ENCODE measurements at regions not wholly inside any gene's neighbourhood (a gene's known extent, or its start where the extent isn't known, plus 50 kb on each side); places are given as distances from the start of the nearest gene placed in this dataset.

GRCh38 chr19:31175564-31176348 is 173.5 kb downstream of the TSHZ3 start:
- no peaks in the 10 kb centered on the region for H3K9me3 ChIP-seq
- no peak overlapping the region for H3K4me3 ChIP-seq
- no peaks in the 10 kb centered on the region for H3K27me3 ChIP-seq (ENCODE audit: low read depth)
- DNase-seq (ENCODE audit: low spot score in 2 of 2), result no peak
- no peaks in the 10 kb centered on the region for H3K4me1 ChIP-seq
- no peaks in the 10 kb centered on the region for H3K36me3 ChIP-seq (replicated peaks)
- in situ Hi-C loops (cut with MboI; ENCODE audit: low sequenced_read_pairs), result no loop called here

DNA sequence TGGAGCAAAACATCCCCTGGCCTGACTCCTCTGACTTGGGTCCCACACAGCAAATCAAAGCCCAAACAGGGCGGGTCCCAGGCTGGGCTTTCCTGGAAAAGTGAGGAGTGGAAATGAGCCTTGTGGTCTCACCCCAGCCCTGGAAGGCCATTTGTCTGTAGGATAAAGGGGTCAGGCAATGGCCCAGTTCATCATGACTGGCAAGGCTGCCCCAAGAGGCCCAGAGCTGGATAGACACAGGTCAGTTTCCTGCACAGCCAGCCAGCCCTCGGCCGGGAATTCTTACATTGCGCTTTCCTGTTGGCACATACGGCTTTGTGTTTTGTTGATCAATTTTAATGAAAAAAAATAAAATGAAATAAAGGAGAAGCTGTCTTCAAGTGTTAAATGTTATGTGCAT is 174.3 kb downstream of the TSHZ3 start:
- no peaks in the 10 kb centered on the region for H3K27me3 ChIP-seq (ENCODE audit: low read depth)
- in situ Hi-C loops (cut with MboI; ENCODE audit: low sequenced_read_pairs), result no loop called here

GRCh38 chr19:31173991-31174390 is 175.2 kb downstream of the TSHZ3 start:
- in situ Hi-C loops (cut with MboI; ENCODE audit: low sequenced_read_pairs), result no loop called here
- no peaks in the 10 kb centered on the region for H3K4me1 ChIP-seq
- H3K36me3 ChIP-seq (replicated peaks), result no peaks in the 10 kb centered on the region
- no peaks in the 10 kb centered on the region for H3K27me3 ChIP-seq (ENCODE audit: low read depth)
- H3K9me3 ChIP-seq, result no peaks in the 10 kb centered on the region
- H3K4me3 ChIP-seq, result no peak overlapping the region
- no peak for DNase-seq (ENCODE audit: low spot score in 2 of 2)

More for the DNA sequence above, 174.3 kb downstream of the TSHZ3 start:
- Histone ChIP-seq H3K36me3 (replicated peaks) (no peaks in the 10 kb centered on the region), H3K4me3 (no peak overlapping the region), H3K4me1 (no peaks in the 10 kb centered on the region), H3K9me3 (no peaks in the 10 kb centered on the region)
- DNase-seq (ENCODE audit: low spot score in 2 of 2), result no peak

- H3K4me1 ChIP-seq, result no peaks in the 10 kb centered on the region
- no peak overlapping the region for H3K4me3 ChIP-seq
- no peak for DNase-seq (ENCODE audit: low spot score in 2 of 2)
- in situ Hi-C loops (cut with MboI; ENCODE audit: low sequenced_read_pairs), result no loop called here
- no peaks in the 10 kb centered on the region for H3K9me3 ChIP-seq
- H3K27me3 ChIP-seq (ENCODE audit: low read depth), result no peaks in the 10 kb centered on the region
- H3K36me3 ChIP-seq (replicated peaks), result no peaks in the 10 kb centered on the region
These were observed 177.3 kb downstream of the TSHZ3 start for GRCh38 chr19:31171936-31172335.

DNA sequence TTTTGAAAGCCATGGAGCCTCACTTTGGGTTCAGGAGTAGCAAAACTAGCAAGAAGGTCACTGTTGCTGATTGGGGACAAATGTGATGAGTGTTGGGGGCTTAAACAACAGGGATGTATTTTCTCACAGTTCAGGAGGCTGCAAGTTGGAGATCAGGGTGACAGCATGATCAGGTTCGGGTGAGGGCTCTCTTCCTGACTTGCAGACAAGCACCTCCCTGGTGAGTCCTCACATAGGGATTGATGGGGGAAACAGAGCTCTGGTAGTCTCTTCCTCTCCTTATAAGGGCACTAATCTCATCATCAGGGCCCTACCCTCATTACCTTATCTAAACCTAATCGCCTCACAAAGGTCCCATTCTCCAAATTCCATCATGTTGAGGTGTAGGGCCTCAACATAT is 179.2 kb downstream of the TSHZ3 start:
- no peak for DNase-seq (ENCODE audit: low spot score in 2 of 2)
- Histone ChIP-seq H3K36me3 (replicated peaks) (no peaks in the 10 kb centered on the region), H3K4me1 (no peaks in the 10 kb centered on the region), H3K4me3 (no peak overlapping the region), H3K9me3 (no peaks in the 10 kb centered on the region), H3K27me3 (ENCODE audit: low read depth) (no peaks in the 10 kb centered on the region; the same call in 1 of the 2 replicates)
- in situ Hi-C loops (cut with MboI; ENCODE audit: low sequenced_read_pairs), result no loop called here

DNA sequence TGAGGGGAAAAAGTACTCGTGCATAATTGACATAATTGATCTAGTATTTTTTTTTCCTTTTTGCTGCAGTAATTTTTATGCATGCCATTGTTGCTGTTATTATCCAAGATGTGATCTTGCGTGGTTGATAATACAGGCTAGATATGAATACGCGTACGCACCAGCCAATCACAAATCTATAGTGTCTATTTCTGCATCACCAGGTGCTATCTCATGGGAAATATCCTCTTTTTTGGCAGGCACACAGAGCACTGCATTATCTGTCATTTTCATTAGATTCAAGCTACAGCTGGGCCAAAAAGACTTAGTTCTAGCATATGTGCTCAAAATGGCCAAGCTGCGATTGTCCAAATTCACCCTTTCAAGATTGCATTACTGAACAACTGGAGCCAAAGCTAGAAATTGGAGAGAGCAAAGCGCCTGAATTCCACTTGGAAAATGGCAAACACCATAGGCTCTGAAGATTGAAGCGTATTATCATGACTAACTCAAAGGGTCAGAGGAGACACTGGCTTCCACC is 181.1 kb downstream of the TSHZ3 start:
- DNase-seq (ENCODE audit: low spot score in 2 of 2), result no peak
- Histone ChIP-seq H3K9me3 (no peaks in the 10 kb centered on the region), H3K4me3 (no peak overlapping the region), H3K36me3 (replicated peaks) (no peaks in the 10 kb centered on the region), H3K4me1 (no peaks in the 10 kb centered on the region), H3K27me3 (ENCODE audit: low read depth) (no peaks in the 10 kb centered on the region; the same call in 1 of the 2 replicates)
- in situ Hi-C loops (cut with MboI; ENCODE audit: low sequenced_read_pairs), result no loop called here

DNA sequence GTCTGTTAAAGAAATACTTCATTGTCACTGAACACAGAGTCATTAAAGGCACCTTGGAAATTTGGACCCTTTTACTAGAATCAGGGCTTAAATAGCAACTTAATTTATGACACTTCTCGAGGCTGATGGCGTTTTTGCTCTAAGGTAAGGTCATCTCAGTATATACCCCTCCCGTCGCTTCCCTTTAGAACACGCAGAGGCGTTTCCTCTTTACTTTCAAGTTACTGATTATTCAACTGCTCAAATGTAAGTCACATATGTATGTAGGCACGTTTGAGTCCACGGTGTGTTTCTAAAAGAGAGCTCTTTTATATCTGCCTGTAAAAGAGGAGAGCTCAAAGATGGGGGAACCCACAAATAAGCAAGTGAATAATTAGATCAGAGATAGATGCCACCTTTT is 181.5 kb downstream of the TSHZ3 start:
- no peak for DNase-seq (ENCODE audit: low spot score in 2 of 2)
- in situ Hi-C loops (cut with MboI; ENCODE audit: low sequenced_read_pairs), result no loop called here
- Histone ChIP-seq H3K4me3 (no peak overlapping the region), H3K9me3 (no peaks in the 10 kb centered on the region), H3K4me1 (no peaks in the 10 kb centered on the region), H3K36me3 (replicated peaks) (no peaks in the 10 kb centered on the region), H3K27me3 (ENCODE audit: low read depth) (no peaks in the 10 kb centered on the region; the same call in 1 of the 2 replicates)

DNA sequence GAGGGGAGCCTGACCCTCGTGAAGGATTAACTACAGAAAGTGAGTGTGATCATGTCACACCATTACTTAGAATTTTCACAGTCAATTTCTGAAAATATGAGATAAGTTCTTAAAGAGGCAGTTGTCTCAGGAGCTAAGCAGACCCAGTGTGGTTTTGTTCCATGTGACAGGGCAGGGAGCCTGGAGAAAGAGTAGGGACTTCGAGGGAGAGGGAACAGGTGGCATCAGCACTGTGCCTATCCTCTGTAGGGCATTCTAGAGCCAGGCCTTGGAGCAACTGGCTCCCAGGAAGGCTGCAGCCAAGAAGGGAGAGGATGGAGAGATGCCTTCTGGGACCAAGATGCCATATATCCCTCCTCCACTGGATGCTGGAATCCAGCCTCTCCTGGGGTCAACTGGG is 183.0 kb downstream of the TSHZ3 start:
- no peaks in the 10 kb centered on the region for H3K4me1 ChIP-seq
- in situ Hi-C loops (cut with MboI; ENCODE audit: low sequenced_read_pairs), result no loop called here
- peaks cover under 1% of the 10 kb centered on the region for H3K27me3 ChIP-seq (ENCODE audit: low read depth)
- no peaks in the 10 kb centered on the region for H3K36me3 ChIP-seq (replicated peaks)
- H3K9me3 ChIP-seq, result no peaks in the 10 kb centered on the region
- no peak overlapping the region for H3K4me3 ChIP-seq
- DNase-seq (ENCODE audit: low spot score in 2 of 2), result no peak

- Histone ChIP-seq H3K4me3 (no peak overlapping the region), H3K9me3 (no peaks in the 10 kb centered on the region), H3K36me3 (replicated peaks) (no peaks in the 10 kb centered on the region), H3K27me3 (ENCODE audit: low read depth) (peaks cover 2% of the 10 kb centered on the region), H3K4me1 (no peaks in the 10 kb centered on the region)
- in situ Hi-C loops (cut with MboI; ENCODE audit: low sequenced_read_pairs), result no loop called here
- no peak for DNase-seq (ENCODE audit: low spot score in 2 of 2)
These were observed 184.4 kb downstream of the TSHZ3 start for GRCh38 chr19:31164791-31165251.

DNA sequence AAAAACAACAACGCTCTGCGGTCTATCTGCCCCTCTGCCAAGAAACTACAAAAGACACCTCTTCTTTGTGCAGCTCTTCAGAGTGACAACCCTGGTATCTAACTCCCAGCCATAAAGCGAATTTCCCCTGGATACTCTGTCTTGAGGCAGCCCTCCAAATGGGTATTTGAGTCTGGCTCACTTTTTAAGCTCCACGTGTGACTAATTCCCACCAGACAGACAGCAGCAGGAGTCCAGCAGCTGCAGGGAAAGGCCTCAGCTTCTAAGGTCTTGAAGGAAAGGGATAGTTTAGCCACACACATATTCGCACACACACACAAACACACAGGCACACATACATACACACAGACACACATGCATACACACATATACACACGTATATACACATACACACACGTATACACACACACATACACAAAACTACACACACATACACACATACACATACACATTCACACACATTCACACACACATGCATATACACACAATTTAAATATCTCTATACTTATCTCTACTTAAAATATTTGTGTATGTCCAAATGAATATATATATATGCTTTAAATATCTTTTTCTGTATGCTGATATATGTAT is 188.8 kb downstream of the TSHZ3 start:
- Histone ChIP-seq H3K9me3 (no peaks in the 10 kb centered on the region), H3K4me1 (no peaks in the 10 kb centered on the region), H3K4me3 (no peak overlapping the region), H3K36me3 (replicated peaks) (no peaks in the 10 kb centered on the region), H3K27me3 (ENCODE audit: low read depth) (peaks cover 2% of the 10 kb centered on the region; the same call in 1 of the 2 replicates)
- DNase-seq (ENCODE audit: low spot score in 2 of 2), result no peak
- in situ Hi-C loops (cut with MboI; ENCODE audit: low sequenced_read_pairs), result no loop called here

DNA sequence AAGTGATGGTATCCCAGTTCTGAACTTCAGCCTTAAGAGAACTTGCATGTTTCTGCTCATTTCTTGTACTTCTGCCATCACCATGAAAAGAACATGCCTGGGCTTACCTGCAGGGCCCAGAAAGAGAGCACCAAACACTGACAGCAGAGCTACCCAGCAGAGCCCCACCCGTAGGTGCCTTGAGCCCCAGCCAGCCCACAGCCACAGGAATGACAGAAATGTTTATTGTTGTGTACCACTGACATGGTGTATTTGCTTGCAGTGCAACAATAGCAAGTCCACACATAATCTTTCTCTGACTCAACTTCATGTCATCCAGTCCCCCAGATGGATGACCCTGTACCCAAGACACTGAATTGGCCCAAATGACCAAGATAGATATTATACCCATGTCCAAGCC is 195.2 kb downstream of the TSHZ3 start:
- Histone ChIP-seq H3K4me3 (no peak overlapping the region), H3K36me3 (replicated peaks) (no peaks in the 10 kb centered on the region), H3K27me3 (ENCODE audit: low read depth) (no peaks in the 10 kb centered on the region), H3K4me1 (no peaks in the 10 kb centered on the region), H3K9me3 (no peaks in the 10 kb centered on the region)
- no peak for DNase-seq (ENCODE audit: low spot score in 2 of 2)
- in situ Hi-C loops (cut with MboI; ENCODE audit: low sequenced_read_pairs), result no loop called here

- in situ Hi-C loops (cut with MboI; ENCODE audit: low sequenced_read_pairs), result no loop called here
- DNase-seq (ENCODE audit: low spot score in 2 of 2), result no peak
- no peak overlapping the region for H3K4me3 ChIP-seq
- H3K4me1 ChIP-seq, result no peaks in the 10 kb centered on the region
- no peaks in the 10 kb centered on the region for H3K9me3 ChIP-seq
- H3K36me3 ChIP-seq (replicated peaks), result no peaks in the 10 kb centered on the region
- H3K27me3 ChIP-seq (ENCODE audit: low read depth), result no peaks in the 10 kb centered on the region
These were observed 196.3 kb downstream of the TSHZ3 start for GRCh38 chr19:31152906-31153305.

DNA sequence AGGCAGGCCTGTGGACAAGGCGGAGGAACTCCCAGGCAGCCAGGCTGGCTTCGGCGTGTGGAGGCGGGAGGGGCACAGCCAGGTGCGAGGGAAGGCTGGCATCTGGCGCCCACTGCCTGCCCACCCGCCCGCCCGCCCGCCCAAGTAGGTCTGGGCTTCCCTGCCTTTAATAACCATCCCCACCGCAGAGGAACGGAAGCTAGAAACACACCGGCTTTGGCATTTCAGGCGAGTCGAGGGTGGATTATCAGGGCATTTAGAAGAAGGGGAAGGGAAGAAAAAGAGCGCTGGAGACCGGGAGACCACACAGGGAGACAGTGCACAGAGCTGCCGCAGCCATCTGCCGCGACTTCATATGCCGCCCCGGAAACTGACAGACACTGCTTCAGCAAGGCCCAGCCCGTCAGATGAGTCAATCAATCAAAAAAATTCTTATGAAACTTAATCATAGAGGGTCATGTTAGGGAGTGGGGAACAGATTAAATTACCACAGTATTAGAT is 199.7 kb downstream of the TSHZ3 start:
- in situ Hi-C loops (cut with MboI; ENCODE audit: low sequenced_read_pairs), result no loop called here
- Histone ChIP-seq H3K36me3 (replicated peaks) (no peaks in the 10 kb centered on the region), H3K27me3 (ENCODE audit: low read depth) (no peaks in the 10 kb centered on the region), H3K4me1 (no peaks in the 10 kb centered on the region), H3K9me3 (no peaks in the 10 kb centered on the region), H3K4me3 (no peak overlapping the region)
- DNase-seq (ENCODE audit: low spot score in 2 of 2), result no peak

DNA sequence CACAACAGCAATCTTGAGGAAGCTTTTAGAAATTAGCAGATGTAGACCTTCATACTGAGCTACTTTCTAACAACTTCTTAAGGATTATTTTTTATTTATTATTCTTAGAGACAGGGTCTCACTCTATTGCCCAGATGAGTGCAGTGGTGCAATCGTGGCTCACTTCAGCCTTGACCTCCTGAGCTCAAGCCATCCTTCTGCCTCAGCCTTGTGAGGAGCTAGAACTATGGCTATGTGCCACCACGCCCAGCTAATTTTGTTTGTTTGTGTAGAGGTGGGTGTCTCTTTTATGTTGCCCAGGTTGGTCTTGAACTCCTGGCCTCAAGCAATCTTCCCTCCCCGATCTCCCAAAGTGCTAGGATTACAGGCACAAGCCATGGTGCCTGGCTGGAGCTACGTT is 200.6 kb downstream of the TSHZ3 start:
- H3K4me3 ChIP-seq, result no peak overlapping the region
- H3K36me3 ChIP-seq (replicated peaks), result no peaks in the 10 kb centered on the region
- H3K9me3 ChIP-seq, result no peaks in the 10 kb centered on the region
- no peaks in the 10 kb centered on the region for H3K27me3 ChIP-seq (ENCODE audit: low read depth)
- DNase-seq (ENCODE audit: low spot score in 2 of 2), result no peak
- H3K4me1 ChIP-seq, result no peaks in the 10 kb centered on the region
- in situ Hi-C loops (cut with MboI; ENCODE audit: low sequenced_read_pairs), result no loop called here
